Right cardiac atrium (tissue), 5 donors: ENCODE measurements at regions not wholly inside any gene's neighbourhood (a gene's known extent, or its start where the extent isn't known, plus 50 kb on each side); places are given as distances from the start of the nearest gene placed in this dataset.

Experiments
- ATAC-seq, 2 donors: fragments of 200-7000 bp; cut with Tn5 transposase; one replicate each; pipeline versions ENCODE4 v1.8.0 to v1.9.1; 2020; ENCODE audit warnings: moderate library complexity in 2 of 2, mild to moderate bottlenecking in 1 of 2
- DNase-seq, 3 donors: peaks; one replicate each; pipeline ENCODE4 v3.0.0-alpha.2; 2020
- H3K27ac ChIP-seq: one replicate; pipeline ENCODE4 v1.5.1; 2013; ENCODE audit warnings: mild to moderate bottlenecking, low read length, control low read depth, moderate library complexity
- H3K27me3 ChIP-seq: one replicate; pipeline ENCODE4 v1.6.1; 2013; ENCODE audit not compliant: control insufficient read depth, insufficient read depth
- H3K4me1 ChIP-seq: one replicate; pipeline ENCODE4 v1.6.1; 2013; ENCODE audit warnings: low read length; ENCODE audit not compliant: control insufficient read depth, insufficient read depth
- H3K4me3 ChIP-seq: one replicate; pipeline ENCODE4 v1.5.1; 2013; ENCODE audit warnings: low read length, control low read depth
- H3K9me3 ChIP-seq: one replicate; pipeline ENCODE4 v1.6.1; 2013; ENCODE audit warnings: low read length; ENCODE audit not compliant: control insufficient read depth
- WGBS: extraction: QIAGEN DNeasy Blood & Tissue Kit; methylation state at CpG from one replicate; pipeline ENCODE4 v1.1.7; 2013; 5-methylcytosine and 5-hydroxymethylcytosine counted together
- intact Hi-C, 4 donors: fragments of 100-400 bp; cut with DNase I; formaldehyde crosslinking; loops; one replicate each; pipeline versions ENCODE4 v1.11.0 to v1.14.0; 2022 to 2023
- donor health status: healthy with polysubstance abuse.
- donor health status: DM: no; HTN: yes; CAD: no.
- donor health status: DM: no; HTN: no; CAD: no.
- donor health status: DM: no; HTN: yes; CAD: no; lungs with severe emphysema.
- donor health status: DM: yes; HTN: yes; CAD: no.

DNA sequence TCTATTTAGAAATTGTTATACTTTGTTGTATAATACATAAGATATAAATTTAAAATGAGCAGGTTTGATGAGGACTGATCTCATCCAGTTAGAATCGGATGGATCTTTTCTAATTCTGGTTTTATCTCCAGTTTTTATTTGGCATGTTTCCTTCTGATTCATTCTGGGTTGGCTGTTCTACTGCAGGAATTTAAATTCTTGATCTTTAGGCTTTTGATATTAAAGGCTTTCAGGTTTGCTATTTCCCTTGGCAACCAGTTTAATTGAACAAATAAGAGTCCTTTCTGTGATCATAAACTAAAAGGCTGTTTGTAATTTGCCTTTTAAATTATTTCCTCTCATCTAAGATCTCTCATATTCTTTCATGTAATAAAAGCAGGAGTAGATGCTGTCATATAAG, 83.4 kb downstream of the PDE6H start:
- 23% methylated on average over 1 of the region's 1 CpG for WGBS
- Histone ChIP-seq H3K4me1 (no peaks in the 10 kb centered on the region), H3K27me3 (no peaks in the 10 kb centered on the region), H3K4me3 (no peak overlapping the region), H3K9me3 (no peaks in the 10 kb centered on the region), H3K27ac (no peak overlapping the region)
- ATAC-seq, result no peak
- DNase-seq, result no peak
- intact Hi-C loops, result no loop called here
